CD4-positive, alpha-beta T cell treated with Interleukin-6 at 100 ng/mL for 8 hours (primary cell): ENCODE measurements at regions not wholly inside any gene's neighbourhood (a gene's known extent, or its start where the extent isn't known, plus 50 kb on each side); places are given as distances from the start of the nearest gene placed in this dataset.

Experiments
- DNase-seq: peaks from one replicate; pipeline ENCODE4 v3.0.0-alpha.2; 2020; ENCODE audit warnings: mixed read lengths, low spot score

GRCh38 chr13:104841110-104841509, 1694.4 kb downstream of the EFNB2 start:
- DNase-seq = no peak

GRCh38 chr13:104837756-104838155, 1697.7 kb downstream of the EFNB2 start:
- no peak for DNase-seq

- DNase-seq = no peak
Observed at GRCh38 chr13:104833221-104833620, 1702.2 kb downstream of the EFNB2 start.

- DNase-seq = no peak
Observed at GRCh38 chr13:104832231-104832630, 1703.2 kb downstream of the EFNB2 start.

- DNase-seq = no peak
Observed at GRCh38 chr13:104831831-104832230, 1703.6 kb downstream of the EFNB2 start.

- no peak for DNase-seq
Observed at GRCh38 chr13:104823709-104824108, 1711.8 kb downstream of the EFNB2 start.

GRCh38 chr13:104823071-104823470, 1712.4 kb downstream of the EFNB2 start:
- DNase-seq = no peak

- DNase-seq = no peak
Observed at GRCh38 chr13:104817271-104817670, 1718.2 kb downstream of the EFNB2 start.

GRCh38 chr13:104816726-104817125, 1718.7 kb downstream of the EFNB2 start:
- DNase-seq = no peak

GRCh38 chr13:104810242-104810641, 1725.2 kb downstream of the EFNB2 start:
- no peak for DNase-seq

- DNase-seq = no peak
Observed at GRCh38 chr13:104809483-104809882, 1726.0 kb downstream of the EFNB2 start.

- no peak for DNase-seq
Observed at GRCh38 chr13:104805346-104805745, 1730.1 kb downstream of the EFNB2 start.

GRCh38 chr13:104799152-104799551, 1732.9 kb upstream of the SLC10A2 start:
- no peak for DNase-seq

- DNase-seq = no peak
Observed at GRCh38 chr13:104798486-104798885, 1732.3 kb upstream of the SLC10A2 start.

GRCh38 chr13:104796581-104796980, 1730.4 kb upstream of the SLC10A2 start:
- DNase-seq = no peak

GRCh38 chr13:104785952-104786351, 1719.7 kb upstream of the SLC10A2 start:
- no peak for DNase-seq

GRCh38 chr13:104784891-104785290, 1718.7 kb upstream of the SLC10A2 start:
- no peak for DNase-seq

- no peak for DNase-seq
Observed at GRCh38 chr13:104782741-104783140, 1716.5 kb upstream of the SLC10A2 start.

- no peak for DNase-seq
Observed at GRCh38 chr13:104779311-104779993, 1713.2 kb upstream of the SLC10A2 start.

- DNase-seq = no peak
Observed at GRCh38 chr13:104773775-104774174, 1707.6 kb upstream of the SLC10A2 start.

GRCh38 chr13:104769545-104769944, 1703.3 kb upstream of the SLC10A2 start:
- DNase-seq = no peak

- DNase-seq = no peak
Observed at GRCh38 chr13:104766319-104766718, 1700.1 kb upstream of the SLC10A2 start.

GRCh38 chr13:104764600-104764999, 1698.4 kb upstream of the SLC10A2 start:
- no peak for DNase-seq

GRCh38 chr13:104759069-104759468, 1692.9 kb upstream of the SLC10A2 start:
- DNase-seq = no peak
